ENCODE measurements at regions not wholly inside any gene's neighbourhood (a gene's known extent, or its start where the extent isn't known, plus 50 kb on each side); places are given as distances from the start of the nearest gene placed in this dataset.
A peak's percentile ranks its signal among the peaks of the same experiment; 100 is the strongest.

DNA sequence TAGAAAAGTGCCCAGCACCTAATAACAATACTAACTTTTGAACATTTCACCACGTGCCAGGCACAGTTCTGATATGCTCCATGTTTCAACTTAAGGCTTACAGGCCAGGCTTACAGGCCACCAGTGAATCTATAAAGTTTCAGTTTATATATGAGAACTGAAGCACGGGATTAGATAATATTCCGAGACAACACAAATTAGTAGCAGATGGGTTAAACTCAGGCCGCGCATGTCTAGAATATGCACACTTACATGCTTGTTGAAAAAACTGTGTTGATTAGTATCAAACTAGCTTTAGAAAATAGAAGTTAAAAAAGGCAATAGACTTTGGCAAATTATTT, 587.9 kb downstream of the MTRR start:
- Histone ChIP-seq H3K9me3 (no peaks in the 10 kb centered on the region), H3K4me1 (no peaks in the 10 kb centered on the region), H3K4me3 (peak overlapping the region; percentile 74), H3K27me3 (no peaks in the 10 kb centered on the region), H3K36me3 (peaks cover 6% of the 10 kb centered on the region), H3K27ac (peak overlapping the region; percentile 82)
- intact Hi-C loops (cut with DNase I) = no loop called here
- TF ChIP-seq, protein P1, sequence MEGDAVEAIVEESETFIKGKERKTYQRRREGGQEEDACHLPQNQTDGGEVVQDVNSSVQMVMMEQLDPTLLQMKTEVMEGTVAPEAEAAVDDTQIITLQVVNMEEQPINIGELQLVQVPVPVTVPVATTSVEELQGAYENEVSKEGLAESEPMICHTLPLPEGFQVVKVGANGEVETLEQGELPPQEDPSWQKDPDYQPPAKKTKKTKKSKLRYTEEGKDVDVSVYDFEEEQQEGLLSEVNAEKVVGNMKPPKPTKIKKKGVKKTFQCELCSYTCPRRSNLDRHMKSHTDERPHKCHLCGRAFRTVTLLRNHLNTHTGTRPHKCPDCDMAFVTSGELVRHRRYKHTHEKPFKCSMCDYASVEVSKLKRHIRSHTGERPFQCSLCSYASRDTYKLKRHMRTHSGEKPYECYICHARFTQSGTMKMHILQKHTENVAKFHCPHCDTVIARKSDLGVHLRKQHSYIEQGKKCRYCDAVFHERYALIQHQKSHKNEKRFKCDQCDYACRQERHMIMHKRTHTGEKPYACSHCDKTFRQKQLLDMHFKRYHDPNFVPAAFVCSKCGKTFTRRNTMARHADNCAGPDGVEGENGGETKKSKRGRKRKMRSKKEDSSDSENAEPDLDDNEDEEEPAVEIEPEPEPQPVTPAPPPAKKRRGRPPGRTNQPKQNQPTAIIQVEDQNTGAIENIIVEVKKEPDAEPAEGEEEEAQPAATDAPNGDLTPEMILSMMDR (IDR thresholded peaks at IDR 0.05) = no peak
- ATAC-seq (no peak), DNase-seq (no peak)

DNA sequence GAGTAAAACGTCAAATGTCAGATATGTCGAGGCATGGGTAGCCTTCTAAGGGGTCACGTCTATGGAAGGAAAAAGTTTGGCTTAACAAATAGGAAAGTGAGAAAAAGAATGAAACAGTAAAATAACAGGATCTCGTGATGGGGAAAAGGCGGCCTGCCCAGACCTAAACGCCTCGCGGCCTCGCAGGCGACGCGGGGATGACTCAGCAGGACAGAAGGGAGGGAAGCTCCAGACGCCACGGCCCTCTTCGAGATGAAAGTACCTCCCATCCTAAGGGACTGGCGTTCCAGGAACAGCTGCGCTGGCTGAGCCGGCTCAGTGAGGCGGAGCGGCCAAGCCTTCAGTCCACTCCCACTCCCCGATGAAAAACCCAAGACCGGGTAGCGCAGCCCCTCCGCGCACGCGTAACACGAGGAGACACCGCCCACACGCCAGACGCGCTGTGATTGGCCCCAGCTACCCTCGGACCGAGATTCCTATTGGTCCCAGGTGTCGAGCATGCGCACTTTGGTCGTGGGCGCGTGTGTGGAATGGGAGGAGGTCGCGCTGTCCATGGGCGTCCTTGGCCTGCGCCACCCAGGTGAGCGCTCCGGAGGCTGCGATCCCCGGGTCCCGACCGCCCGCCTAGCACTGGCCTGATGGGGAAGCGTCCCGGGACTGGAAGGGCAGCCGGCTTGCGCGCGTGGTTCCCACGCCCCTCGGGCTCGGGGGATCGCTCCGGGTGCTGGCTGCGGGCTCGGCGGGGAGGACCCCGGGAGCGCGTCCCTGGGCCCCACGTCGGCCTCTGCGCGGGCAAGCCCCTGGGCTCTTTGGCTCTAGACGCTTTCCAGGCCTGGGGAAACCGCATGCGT, 588.5 kb downstream of the MTRR start:
- intact Hi-C loops (cut with DNase I) = no loop called here
- H3K9me3 ChIP-seq = no peaks in the 10 kb centered on the region
- H3K4me1 ChIP-seq = peaks cover 5% of the 10 kb centered on the region
- DNase-seq = peak; percentile 97
- peaks cover 6% of the 10 kb centered on the region for H3K36me3 ChIP-seq
- H3K27me3 ChIP-seq = no peaks in the 10 kb centered on the region
- H3K4me3 ChIP-seq = peak overlapping the region; percentile 74
- ATAC-seq = peak; percentile 99
- peak overlapping the region; percentile 82 for H3K27ac ChIP-seq
- TF ChIP-seq, protein P1 (IDR thresholded peaks at IDR 0.05) = no peak

GRCh38 chr5:8458038-8458383, 589.1 kb downstream of the MTRR start:
- ATAC-seq = peak; percentile 39
- Histone ChIP-seq H3K9me3 (no peaks in the 10 kb centered on the region), H3K4me1 (peaks cover 6% of the 10 kb centered on the region), H3K4me3 (peak overlapping the region; percentile 74), H3K27ac (peak overlapping the region; percentile 82), H3K36me3 (peaks cover 6% of the 10 kb centered on the region), H3K27me3 (no peaks in the 10 kb centered on the region)
- DNase-seq = no peak
- TF ChIP-seq, protein P1 (IDR thresholded peaks at IDR 0.05) = no peak
- intact Hi-C loops (cut with DNase I) = no loop called here

- TF ChIP-seq, protein P1 (IDR thresholded peaks at IDR 0.05) = no peak
- no peaks in the 10 kb centered on the region for H3K9me3 ChIP-seq
- H3K4me3 ChIP-seq = no peak overlapping the region
- ATAC-seq = no peak
- no peak overlapping the region for H3K27ac ChIP-seq
- H3K4me1 ChIP-seq = peaks cover 6% of the 10 kb centered on the region
- intact Hi-C loops (cut with DNase I) = no loop called here
- H3K36me3 ChIP-seq = peaks cover 6% of the 10 kb centered on the region
- DNase-seq = no peak
- no peaks in the 10 kb centered on the region for H3K27me3 ChIP-seq
Measured at GRCh38 chr5:8461543-8461942, 592.6 kb downstream of the MTRR start.

DNA sequence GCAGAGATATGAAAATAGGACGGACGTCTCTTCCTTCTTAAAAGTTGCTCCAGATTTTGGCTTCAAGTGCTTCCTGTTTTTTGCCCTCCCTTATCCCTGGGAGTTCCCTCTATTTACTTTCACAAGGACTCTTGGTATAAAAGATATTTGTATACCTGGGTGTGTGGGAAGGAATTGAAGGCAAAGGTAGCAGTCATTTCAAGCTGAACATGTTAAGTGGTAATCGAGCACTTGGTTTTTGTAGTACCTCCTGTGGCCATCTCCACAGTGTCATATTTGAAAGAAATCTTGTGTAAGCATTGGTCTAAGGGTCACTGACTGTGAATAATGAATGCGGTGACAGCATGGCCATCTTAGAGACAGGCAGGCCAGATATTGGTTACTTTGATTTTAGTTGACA, 593.6 kb downstream of the MTRR start:
- no peak overlapping the region for H3K4me3 ChIP-seq
- intact Hi-C loops (cut with DNase I) = no loop called here
- TF ChIP-seq, protein P1 (IDR thresholded peaks at IDR 0.05) = no peak
- DNase-seq (no peak), ATAC-seq (peak; percentile 80)
- peak overlapping the region; percentile 27 for H3K27ac ChIP-seq
- H3K9me3 ChIP-seq = no peaks in the 10 kb centered on the region
- peaks cover 6% of the 10 kb centered on the region for H3K4me1 ChIP-seq
- H3K36me3 ChIP-seq = peaks cover 6% of the 10 kb centered on the region
- H3K27me3 ChIP-seq = no peaks in the 10 kb centered on the region
